Mucosa of rectum (tissue), 2 donors: ENCODE measurements at regions not wholly inside any gene's neighbourhood (a gene's known extent, or its start where the extent isn't known, plus 50 kb on each side); places are given as distances from the start of the nearest gene placed in this dataset.

ENCODE experiments used
- H3K27ac ChIP-seq, 2 donors: one replicate each; pipeline ENCODE4 v1.7.0; 2013; ENCODE audit warnings: inconsistent platforms in 2 of 2, low read depth in 2 of 2, low read length in 2 of 2
- H3K27me3 ChIP-seq, 2 donors: one replicate each; pipeline ENCODE4 v1.7.0; 2013; ENCODE audit warnings: low read length in 2 of 2; ENCODE audit not compliant: control insufficient read depth in 2 of 2, insufficient read depth in 2 of 2
- H3K36me3 ChIP-seq, 2 donors: one replicate each; pipeline ENCODE4 v1.7.0; 2013; ENCODE audit warnings: low read length in 2 of 2; ENCODE audit not compliant: control insufficient read depth in 2 of 2, insufficient read depth in 2 of 2
- H3K4me1 ChIP-seq, 2 donors: one replicate each; pipeline ENCODE4 v1.7.0; 2013; ENCODE audit warnings: low read length in 2 of 2, mild to moderate bottlenecking in 1 of 2; ENCODE audit not compliant: control insufficient read depth in 2 of 2, insufficient read depth in 2 of 2
- H3K4me3 ChIP-seq, 2 donors: one replicate each; pipeline ENCODE4 v1.7.0; 2013; ENCODE audit warnings: low read length in 2 of 2
- H3K9ac ChIP-seq, 2 donors: one replicate each; pipeline ENCODE4 v1.7.0; 2013; ENCODE audit warnings: low read length in 2 of 2, low read depth in 1 of 2, mild to moderate bottlenecking in 1 of 2
- H3K9me3 ChIP-seq, 2 donors: one replicate each; pipeline ENCODE4 v1.7.0; 2013; ENCODE audit warnings: low read length in 2 of 2; ENCODE audit not compliant: control insufficient read depth in 2 of 2
- donor health status: healthy.
- donor health status: Normal muscosa, but diverticular disease.

- no peaks in the 10 kb centered on the region for H3K4me1 ChIP-seq
- H3K27me3 ChIP-seq: no peaks in the 10 kb centered on the region
- no peaks in the 10 kb centered on the region for H3K36me3 ChIP-seq
- no peak overlapping the region for H3K27ac ChIP-seq
- no peak overlapping the region for H3K4me3 ChIP-seq
- H3K9me3 ChIP-seq: no peaks in the 10 kb centered on the region
- no peak overlapping the region for H3K9ac ChIP-seq
Observed at GRCh38 chr14:81826081-81826480, 292.4 kb upstream of the SEL1L start.

- Histone ChIP-seq H3K36me3 (no peaks in the 10 kb centered on the region), H3K27ac (no peak overlapping the region), H3K9ac (no peak overlapping the region), H3K4me3 (no peak overlapping the region), H3K9me3 (peaks cover 2 to 7% of the 10 kb centered on the region in 2 donors), H3K4me1 (no peaks in the 10 kb centered on the region), H3K27me3 (no peaks in the 10 kb centered on the region)
Observed at GRCh38 chr14:81829447-81829846, 295.8 kb upstream of the SEL1L start.

GRCh38 chr14:81831128-81831820, 297.6 kb upstream of the SEL1L start:
- Histone ChIP-seq H3K27me3 (no peaks in the 10 kb centered on the region), H3K27ac (no peak overlapping the region), H3K4me1 (no peaks in the 10 kb centered on the region), H3K9ac (no peak overlapping the region), H3K9me3 (peaks cover 4 to 7% of the 10 kb centered on the region in 2 donors), H3K36me3 (no peaks in the 10 kb centered on the region), H3K4me3 (no peak overlapping the region)

DNA sequence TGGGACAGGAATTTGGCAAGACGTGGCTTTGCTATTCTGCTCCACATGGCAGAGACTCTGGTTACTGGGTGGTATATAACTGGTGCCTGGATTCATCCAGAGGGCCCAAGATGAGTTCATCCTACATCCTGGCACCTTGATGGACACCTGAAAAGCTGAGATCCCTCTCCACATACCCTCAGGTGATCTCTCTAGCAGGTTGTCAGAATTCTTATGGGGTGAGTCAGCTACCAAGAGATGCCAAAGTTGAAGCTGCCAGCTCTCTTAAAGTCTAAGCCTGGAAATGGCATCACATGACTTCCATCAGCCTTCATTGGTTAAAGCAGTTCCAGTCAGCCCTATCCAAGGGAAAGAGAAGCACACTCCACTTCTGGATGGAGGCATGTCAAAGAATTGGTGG, 300.7 kb upstream of the SEL1L start:
- Histone ChIP-seq H3K9me3 (peaks cover 4 to 7% of the 10 kb centered on the region in 2 donors), H3K36me3 (no peaks in the 10 kb centered on the region), H3K27ac (no peak overlapping the region), H3K4me1 (no peaks in the 10 kb centered on the region), H3K9ac (no peak overlapping the region), H3K27me3 (no peaks in the 10 kb centered on the region), H3K4me3 (no peak overlapping the region)

GRCh38 chr14:81837304-81837703, 303.7 kb upstream of the SEL1L start:
- Histone ChIP-seq H3K4me1 (no peaks in the 10 kb centered on the region), H3K36me3 (no peaks in the 10 kb centered on the region), H3K4me3 (no peak overlapping the region), H3K9ac (no peak overlapping the region), H3K9me3 (peaks cover 4 to 7% of the 10 kb centered on the region in 2 donors), H3K27ac (no peak overlapping the region), H3K27me3 (no peaks in the 10 kb centered on the region)

GRCh38 chr14:81839056-81839455, 305.4 kb upstream of the SEL1L start:
- Histone ChIP-seq H3K4me3 (no peak overlapping the region), H3K36me3 (no peaks in the 10 kb centered on the region), H3K27ac (no peak overlapping the region), H3K27me3 (no peaks in the 10 kb centered on the region), H3K9ac (no peak overlapping the region), H3K9me3 (peaks cover 4 to 5% of the 10 kb centered on the region in 2 donors), H3K4me1 (no peaks in the 10 kb centered on the region)

- H3K27me3 ChIP-seq: no peaks in the 10 kb centered on the region
- no peak overlapping the region for H3K9ac ChIP-seq
- H3K9me3 ChIP-seq: peaks cover 0 to 4% of the 10 kb centered on the region in 2 donors
- no peak overlapping the region for H3K4me3 ChIP-seq
- H3K27ac ChIP-seq: no peak overlapping the region
- no peaks in the 10 kb centered on the region for H3K36me3 ChIP-seq
- no peaks in the 10 kb centered on the region for H3K4me1 ChIP-seq
Observed at GRCh38 chr14:81841346-81841745, 307.7 kb upstream of the SEL1L start.

DNA sequence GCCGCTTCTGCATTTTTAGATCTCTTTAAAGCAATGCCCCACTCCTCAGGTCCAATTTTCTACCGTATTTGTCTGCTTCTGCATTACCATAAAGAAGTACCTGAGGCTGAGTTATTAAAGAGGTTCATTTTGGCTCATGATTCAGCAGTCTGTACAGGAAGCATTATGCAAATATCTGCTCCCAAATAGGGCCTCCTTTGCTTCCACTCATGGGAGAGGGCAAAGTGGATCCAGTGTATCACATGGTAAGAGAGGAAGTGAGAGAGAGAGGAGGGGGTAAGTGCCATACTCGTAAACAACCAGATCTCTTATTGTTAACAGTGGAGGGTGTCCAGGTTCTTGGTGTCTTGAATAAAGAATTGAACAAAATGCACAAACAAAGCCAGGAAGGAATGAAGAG, 316.1 kb upstream of the SEL1L start:
- peaks cover 3% of the 10 kb centered on the region in 2 donors for H3K9me3 ChIP-seq
- no peaks in the 10 kb centered on the region for H3K36me3 ChIP-seq
- no peak overlapping the region for H3K27ac ChIP-seq
- no peak overlapping the region for H3K4me3 ChIP-seq
- H3K4me1 ChIP-seq: no peaks in the 10 kb centered on the region
- no peak overlapping the region for H3K9ac ChIP-seq
- H3K27me3 ChIP-seq: no peaks in the 10 kb centered on the region

GRCh38 chr14:81855007-81855406, 321.4 kb upstream of the SEL1L start:
- Histone ChIP-seq H3K4me3 (no peak overlapping the region), H3K36me3 (no peaks in the 10 kb centered on the region), H3K9ac (no peak overlapping the region), H3K27ac (no peak overlapping the region), H3K27me3 (no peaks in the 10 kb centered on the region), H3K4me1 (no peaks in the 10 kb centered on the region), H3K9me3 (peaks cover 5 to 7% of the 10 kb centered on the region in 2 donors)

GRCh38 chr14:81859046-81859445, 325.4 kb upstream of the SEL1L start:
- Histone ChIP-seq H3K4me1 (no peaks in the 10 kb centered on the region), H3K27me3 (no peaks in the 10 kb centered on the region), H3K9me3 (peaks cover 5 to 7% of the 10 kb centered on the region in 2 donors), H3K4me3 (no peak overlapping the region), H3K27ac (no peak overlapping the region), H3K9ac (no peak overlapping the region), H3K36me3 (no peaks in the 10 kb centered on the region)
